Mesenchymal stem cell (in vitro differentiated cells and primary cell): ENCODE measurements at regions not wholly inside any gene's neighbourhood (a gene's known extent, or its start where the extent isn't known, plus 50 kb on each side); places are given as distances from the start of the nearest gene placed in this dataset.
"Not testable (repeated sequence)": the region's sequence is repeated elsewhere in the genome, so short reads cannot be mapped to it uniquely, and the experiment has no call there.

Experiments used
- DNase-seq: peaks from one replicate; pipeline ENCODE4 v3.0.0-alpha.2; 2013
- H2AFZ ChIP-seq: one replicate; pipeline ENCODE4 v1.6.1; 2013; ENCODE audit warnings: low read depth, mild to moderate bottlenecking, control low read depth, inconsistent platforms, low read length, moderate library complexity
- H2AK5ac ChIP-seq: 2 replicates; pipeline ENCODE4 v1.6.1; 2013; ENCODE audit warnings: low read length, moderate library complexity, mild to moderate bottlenecking, inconsistent platforms; ENCODE audit not compliant: severe bottlenecking
- H2BK120ac ChIP-seq: one replicate; pipeline ENCODE4 v1.6.1; 2013; ENCODE audit warnings: low read depth, mild to moderate bottlenecking, inconsistent platforms, low read length, moderate library complexity
- H2BK12ac ChIP-seq, 2 experiments: one replicate each; pipeline ENCODE4 v1.6.1; 2013; ENCODE audit warnings: inconsistent platforms in 2 of 2, low read length in 2 of 2, mild to moderate bottlenecking in 2 of 2, moderate library complexity in 2 of 2, control low read depth in 1 of 2
- H2BK15ac ChIP-seq: one replicate; pipeline ENCODE4 v1.6.1; 2013; ENCODE audit warnings: mild to moderate bottlenecking, low read depth, inconsistent platforms; ENCODE audit not compliant: poor library complexity, severe bottlenecking
- H2BK5ac ChIP-seq: 2 replicates; pipeline ENCODE4 v1.6.1; 2013; ENCODE audit warnings: low read depth, mild to moderate bottlenecking, low read length, control low read depth, inconsistent platforms; ENCODE audit not compliant: poor library complexity, severe bottlenecking
- H3K14ac ChIP-seq, 2 experiments: one replicate each; pipeline ENCODE4 v1.6.1; 2013; ENCODE audit warnings: inconsistent platforms in 2 of 2, low read length in 2 of 2, control low read depth in 1 of 2, mild to moderate bottlenecking in 1 of 2, moderate library complexity in 1 of 2
- H3K18ac ChIP-seq, 2 experiments: one replicate each; pipeline ENCODE4 v1.6.1; 2013; ENCODE audit warnings: inconsistent platforms in 2 of 2, low read length in 2 of 2, control low read depth in 1 of 2, low read depth in 1 of 2, mild to moderate bottlenecking in 1 of 2
- H3K23ac ChIP-seq, 2 experiments: one replicate each; pipeline ENCODE4 v1.6.1; 2013; ENCODE audit warnings: inconsistent platforms in 2 of 2, low read length in 2 of 2, mild to moderate bottlenecking in 2 of 2, moderate library complexity in 2 of 2, control low read depth in 1 of 2
- H3K27ac ChIP-seq: 2 replicates; pipeline ENCODE4 v1.5.1; 2013; ENCODE audit warnings: mild to moderate bottlenecking, moderate library complexity, low read length, control low read depth, inconsistent platforms; ENCODE audit not compliant: poor library complexity, severe bottlenecking
- H3K27me3 ChIP-seq, 2 experiments: 2 replicates each; pipeline versions ENCODE4 v1.6.1 to v1.7.0; 2013; ENCODE audit warnings: low read length in 2 of 2, mild to moderate bottlenecking in 2 of 2, moderate library complexity in 2 of 2, control low read depth in 1 of 2, inconsistent platforms in 1 of 2; ENCODE audit not compliant: control insufficient read depth in 1 of 2, insufficient read depth in 1 of 2
- H3K36me3 ChIP-seq, 2 experiments: 2 replicates each; pipeline versions ENCODE4 v1.6.1 to v1.7.0; 2013; ENCODE audit warnings: low read length in 2 of 2, control low read depth in 1 of 2, inconsistent platforms in 1 of 2, low read depth in 1 of 2, mild to moderate bottlenecking in 1 of 2; ENCODE audit not compliant: insufficient read depth in 2 of 2, control insufficient read depth in 1 of 2
- H3K4ac ChIP-seq, 2 experiments: one replicate each; pipeline ENCODE4 v1.6.1; 2013; ENCODE audit warnings: inconsistent platforms in 2 of 2, low read length in 2 of 2, mild to moderate bottlenecking in 2 of 2, moderate library complexity in 2 of 2, control low read depth in 1 of 2, low read depth in 1 of 2
- H3K4me1 ChIP-seq: 2 replicates; pipeline ENCODE4 v1.6.1; 2013; ENCODE audit warnings: low read depth, low read length, control low read depth; ENCODE audit not compliant: control insufficient read depth, insufficient read depth
- H3K4me2 ChIP-seq: 2 replicates; pipeline ENCODE4 v1.6.1; 2013; ENCODE audit warnings: low read length, mild to moderate bottlenecking, inconsistent platforms; ENCODE audit not compliant: poor library complexity, severe bottlenecking
- H3K4me3 ChIP-seq, 2 experiments: 2 replicates each; pipeline versions ENCODE4 v1.5.1 to v1.7.0; 2013; ENCODE audit warnings: low read length in 2 of 2, mild to moderate bottlenecking in 2 of 2, control low read depth in 1 of 2, low read depth in 1 of 2; ENCODE audit not compliant: insufficient read depth in 1 of 2
- H3K79me1 ChIP-seq: replicated peaks from 2 replicates; pipeline ENCODE4 v1.6.1; 2013; ENCODE audit warnings: mild to moderate bottlenecking, control low read depth, low read length, inconsistent platforms; ENCODE audit not compliant: poor library complexity, severe bottlenecking
- H3K9ac ChIP-seq: 2 replicates; pipeline ENCODE4 v1.7.0; 2013; ENCODE audit warnings: mild to moderate bottlenecking, low read length, moderate library complexity
- H3K9me3 ChIP-seq: 2 replicates; pipeline ENCODE4 v1.7.0; 2013; ENCODE audit warnings: mild to moderate bottlenecking, low read length; ENCODE audit not compliant: control insufficient read depth
- H4K8ac ChIP-seq: one replicate; pipeline ENCODE4 v1.6.1; 2013; ENCODE audit warnings: inconsistent platforms, mild to moderate bottlenecking, low read length, moderate library complexity
- H4K91ac ChIP-seq: one replicate; pipeline ENCODE4 v1.6.1; 2013; ENCODE audit warnings: mild to moderate bottlenecking, low read length, inconsistent platforms
- WGBS: methylation state at CpG from one replicate; pipeline ENCODE4 v1.1.7; 2013; ENCODE audit warnings: mixed read lengths; 5-methylcytosine and 5-hydroxymethylcytosine counted together

GRCh38 chr7:76148947-76149346 lies 52.7 kb upstream of the SRRM3 start:
- DNase-seq, H2BK12ac ChIP-seq, H3K18ac ChIP-seq, H3K4me2 ChIP-seq, H2AFZ ChIP-seq, H2BK5ac ChIP-seq, H3K4ac ChIP-seq, H3K9me3 ChIP-seq, H3K27ac ChIP-seq, H3K4me1 ChIP-seq, H3K4me3 ChIP-seq, H3K23ac ChIP-seq, H4K91ac ChIP-seq, H2AK5ac ChIP-seq, H2BK120ac ChIP-seq, H3K14ac ChIP-seq, H3K36me3 ChIP-seq, H3K79me1 ChIP-seq, H3K9ac ChIP-seq, H4K8ac ChIP-seq, H2BK15ac ChIP-seq: not testable (repeated sequence)
- H3K27me3 ChIP-seq = peaks cover 0 to 13% of the 10 kb centered on the region in 2 experiments
- WGBS = 92% methylated on average over 3 of the region's 3 CpGs

- Histone ChIP-seq H3K36me3 (no peaks in the 10 kb centered on the region), H3K14ac (no peak overlapping the region), H2AK5ac (peak overlapping the region; percentile 35), H3K18ac (no peak overlapping the region), H2BK120ac (no peak overlapping the region), H2AFZ (no peak overlapping the region), H3K4me3 (no peak overlapping the region), H3K23ac (no peak overlapping the region), H4K8ac (no peak overlapping the region), H3K4me1 (peaks cover 3% of the 10 kb centered on the region), H2BK15ac (no peak overlapping the region), H3K4me2 (no peak overlapping the region), H2BK12ac (no peak overlapping the region), H3K4ac (no peak overlapping the region), H3K9me3 (no peaks in the 10 kb centered on the region), H3K27me3 (peaks cover 0 to 13% of the 10 kb centered on the region in 2 experiments), H2BK5ac (no peak overlapping the region), H3K9ac (no peak overlapping the region), H3K79me1 (no peaks in the 10 kb centered on the region), H4K91ac (peak overlapping the region; percentile 61), H3K27ac (no peak overlapping the region)
- no peak for DNase-seq
- 94% methylated on average over 53 of the region's 53 CpGs for WGBS
Observed at GRCh38 chr7:76149847-76150691, 51.6 kb upstream of the SRRM3 start.
